Neural cell (in vitro differentiated cells): ENCODE measurements at regions not wholly inside any gene's neighbourhood (a gene's known extent, or its start where the extent isn't known, plus 50 kb on each side); places are given as distances from the start of the nearest gene placed in this dataset.

Experiments used
- H2AFZ ChIP-seq: fragments of 200-600, 300-800 bp; sonication (generic), shearing (Covaris generic); 2 replicates; pipeline ENCODE4 v1.6.0; 2014; ENCODE audit warnings: low read depth, mild to moderate bottlenecking, antibody characterized with exemption, low read length, moderate library complexity
- H3F3A ChIP-seq: fragments of 200-600 bp; shearing (Covaris generic); 2 replicates; pipeline ENCODE4 v1.6.1; 2016; ENCODE audit warnings: mild to moderate bottlenecking, moderate library complexity, mixed read lengths, antibody characterized with exemption, low read length; ENCODE audit not compliant: insufficient read depth, poor library complexity, severe bottlenecking
- H3K27ac ChIP-seq: fragments of 200-600, 300-800 bp; sonication (generic), shearing (Covaris generic); 2 replicates; pipeline ENCODE4 v1.5.1; 2014; ENCODE audit warnings: mild to moderate bottlenecking, low read length, moderate library complexity
- H3K27me3 ChIP-seq: fragments of 300-800, 200-600 bp; sonication (generic), shearing (Covaris generic); 2 replicates; pipeline ENCODE4 v1.6.0; 2014; ENCODE audit warnings: mild to moderate bottlenecking, low read depth, low read length, moderate library complexity; ENCODE audit not compliant: insufficient read depth
- H3K36me3 ChIP-seq: fragments of 300-800, 200-600 bp; sonication (generic), shearing (Covaris generic); 2 replicates; pipeline ENCODE4 v1.5.1; 2014; ENCODE audit warnings: mild to moderate bottlenecking, antibody characterized with exemption, low read length, moderate library complexity; ENCODE audit not compliant: insufficient read depth
- H3K4me2 ChIP-seq: fragments of 300-800, 200-600 bp; sonication (generic), shearing (Covaris generic); 2 replicates; pipeline ENCODE4 v1.6.0; 2014; ENCODE audit warnings: mild to moderate bottlenecking, low read length
- H3K4me3 ChIP-seq: fragments of 300-800, 200-600 bp; sonication (generic), shearing (Covaris generic); 2 replicates; pipeline ENCODE4 v1.5.1; 2014; ENCODE audit warnings: mild to moderate bottlenecking, low read length, moderate library complexity
- H3K79me2 ChIP-seq: fragments of 200-600 bp; shearing (Covaris generic); replicated peaks from 2 replicates; pipeline ENCODE4 v1.6.0; 2014; ENCODE audit warnings: mild to moderate bottlenecking, low read length, moderate library complexity; ENCODE audit not compliant: insufficient read depth
- H3K9ac ChIP-seq: fragments of 300-800, 200-600 bp; sonication (generic), shearing (Covaris generic); 2 replicates; pipeline ENCODE4 v1.6.1; 2016; ENCODE audit warnings: mild to moderate bottlenecking, low read length, mixed read lengths
- H3K9me2 ChIP-seq: fragments of 200-600 bp; shearing (Covaris generic); 2 replicates; pipeline ENCODE4 v1.6.1; 2016; ENCODE audit warnings: mild to moderate bottlenecking, low read length, mixed read lengths; ENCODE audit not compliant: insufficient read depth
- H3K9me3 ChIP-seq: fragments of 200-600, 300-800 bp; sonication (generic), shearing (Covaris generic); 2 replicates; pipeline ENCODE4 v1.6.1; 2016; ENCODE audit warnings: mild to moderate bottlenecking, mixed run types, low read length, moderate library complexity, mixed read lengths
- H4K20me1 ChIP-seq: fragments of 200-600 bp; shearing (Covaris generic); 2 replicates; pipeline ENCODE4 v1.6.1; 2016; ENCODE audit warnings: mild to moderate bottlenecking, mixed run types; ENCODE audit not compliant: insufficient read depth
- EP300 ChIP-seq: fragments of 450-650 bp; conservative IDR thresholded peaks from 2 replicates; pipeline ENCODE4 v1.6.1; 2014; ENCODE audit warnings: antibody characterized with exemption, mild to moderate bottlenecking, moderate library complexity; ENCODE audit not compliant: poor library complexity, severe bottlenecking
- EZH2 ChIP-seq: fragments of 200-600, 300-800 bp; shearing (Covaris generic), sonication (generic); IDR thresholded peaks from 2 replicates; pipeline ENCODE4 v1.6.1; 2014; ENCODE audit warnings: antibody characterized with exemption, low read length, borderline replicate concordance, mild to moderate bottlenecking; ENCODE audit not compliant: insufficient read depth, poor library complexity, severe bottlenecking
- MXI1 ChIP-seq: fragments of 450-650 bp; conservative IDR thresholded peaks from 2 replicates; pipeline ENCODE4 v1.6.1; 2014; ENCODE audit warnings: antibody characterized with exemption, mild to moderate bottlenecking; ENCODE audit not compliant: poor library complexity, severe bottlenecking
- POLR2AphosphoS5 ChIP-seq: IDR thresholded peaks from 2 replicates; pipeline ENCODE4 v1.6.1; 2012
- RAD21 ChIP-seq: fragments of 450-650 bp; conservative IDR thresholded peaks from 2 replicates; pipeline ENCODE4 v1.6.1; 2014; ENCODE audit warnings: antibody characterized with exemption, mild to moderate bottlenecking, moderate library complexity
- REST ChIP-seq: IDR thresholded peaks from 2 replicates; pipeline ENCODE4 v1.6.1; 2012; ENCODE audit warnings: borderline replicate concordance
- SMC3 ChIP-seq: fragments of 450-650 bp; conservative IDR thresholded peaks from 2 replicates; pipeline ENCODE4 v1.6.1; 2014; ENCODE audit warnings: antibody characterized with exemption, mild to moderate bottlenecking, moderate library complexity; ENCODE audit not compliant: poor library complexity
- TAF1 ChIP-seq: IDR thresholded peaks from 2 replicates; pipeline ENCODE4 v1.6.1; 2012; ENCODE audit warnings: low read depth
- TF ChIP-seq, protein P1 (sequence below): fragments of 450-650 bp; IDR thresholded peaks from 2 replicates; pipeline ENCODE4 v1.5.1; 2014; ENCODE audit warnings: antibody characterized with exemption, mild to moderate bottlenecking, moderate library complexity; ENCODE audit not compliant: poor library complexity, severe bottlenecking

- H3K4me3 ChIP-seq: no peak overlapping the region
- H3K27ac ChIP-seq: no peak overlapping the region
- H3K79me2 ChIP-seq: no peaks in the 10 kb centered on the region
- H3F3A ChIP-seq: no peaks in the 10 kb centered on the region
- no peak overlapping the region for H2AFZ ChIP-seq
- H3K36me3 ChIP-seq: no peaks in the 10 kb centered on the region
- H4K20me1 ChIP-seq: no peaks in the 10 kb centered on the region
- no peak overlapping the region for H3K9ac ChIP-seq
- no peaks in the 10 kb centered on the region for H3K9me2 ChIP-seq
- H3K4me2 ChIP-seq: no peak overlapping the region
- TF ChIP-seq, protein P1, sequence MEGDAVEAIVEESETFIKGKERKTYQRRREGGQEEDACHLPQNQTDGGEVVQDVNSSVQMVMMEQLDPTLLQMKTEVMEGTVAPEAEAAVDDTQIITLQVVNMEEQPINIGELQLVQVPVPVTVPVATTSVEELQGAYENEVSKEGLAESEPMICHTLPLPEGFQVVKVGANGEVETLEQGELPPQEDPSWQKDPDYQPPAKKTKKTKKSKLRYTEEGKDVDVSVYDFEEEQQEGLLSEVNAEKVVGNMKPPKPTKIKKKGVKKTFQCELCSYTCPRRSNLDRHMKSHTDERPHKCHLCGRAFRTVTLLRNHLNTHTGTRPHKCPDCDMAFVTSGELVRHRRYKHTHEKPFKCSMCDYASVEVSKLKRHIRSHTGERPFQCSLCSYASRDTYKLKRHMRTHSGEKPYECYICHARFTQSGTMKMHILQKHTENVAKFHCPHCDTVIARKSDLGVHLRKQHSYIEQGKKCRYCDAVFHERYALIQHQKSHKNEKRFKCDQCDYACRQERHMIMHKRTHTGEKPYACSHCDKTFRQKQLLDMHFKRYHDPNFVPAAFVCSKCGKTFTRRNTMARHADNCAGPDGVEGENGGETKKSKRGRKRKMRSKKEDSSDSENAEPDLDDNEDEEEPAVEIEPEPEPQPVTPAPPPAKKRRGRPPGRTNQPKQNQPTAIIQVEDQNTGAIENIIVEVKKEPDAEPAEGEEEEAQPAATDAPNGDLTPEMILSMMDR: no peak
- TF ChIP-seq EZH2: no peak
- no peak for TF ChIP-seq POLR2AphosphoS5
- TF ChIP-seq RAD21: no peak
- TF ChIP-seq TAF1: no peak
- no peak for TF ChIP-seq REST
- no peak for TF ChIP-seq SMC3
- no peak for TF ChIP-seq EP300
- TF ChIP-seq MXI1: no peak
- no peaks in the 10 kb centered on the region for H3K9me3 ChIP-seq
- no peaks in the 10 kb centered on the region for H3K27me3 ChIP-seq
Measured at GRCh38 chr7:46454816-46455215, 533.7 kb upstream of the IGFBP3 start.

- no peaks in the 10 kb centered on the region for H4K20me1 ChIP-seq
- TF ChIP-seq, protein P1: no peak
- TF ChIP-seq SMC3 (no peak), EZH2 (no peak)
- H3K36me3 ChIP-seq: no peaks in the 10 kb centered on the region
- no peak overlapping the region for H3K4me2 ChIP-seq
- H3K9me3 ChIP-seq: no peaks in the 10 kb centered on the region
- no peak overlapping the region for H3K27ac ChIP-seq
- no peak overlapping the region for H3K4me3 ChIP-seq
- H3K27me3 ChIP-seq: no peaks in the 10 kb centered on the region
- H3F3A ChIP-seq: no peaks in the 10 kb centered on the region
- no peak overlapping the region for H2AFZ ChIP-seq
- no peaks in the 10 kb centered on the region for H3K9me2 ChIP-seq
- no peak overlapping the region for H3K9ac ChIP-seq
- no peaks in the 10 kb centered on the region for H3K79me2 ChIP-seq
Measured at GRCh38 chr7:46452561-46453135, 531.6 kb upstream of the IGFBP3 start.
